Smooth muscle cell (in vitro differentiated cells): ENCODE measurements at regions not wholly inside any gene's neighbourhood (a gene's known extent, or its start where the extent isn't known, plus 50 kb on each side); places are given as distances from the start of the nearest gene placed in this dataset.
A peak's percentile ranks its signal among the peaks of the same experiment; 100 is the strongest.

Experiments
- DNase-seq: peaks from one replicate; lab custom pipeline; 2025; ENCODE audit not compliant: unreplicated experiment; lab: John Stamatoyannopoulos, UW
- H2AFZ ChIP-seq: fragments of 200-600 bp; sonication (generic); 2 replicates; pipeline ENCODE4 v1.6.0; 2016; ENCODE audit warnings: antibody characterized with exemption, low read depth, mild to moderate bottlenecking
- H3F3A ChIP-seq: fragments of 200-600 bp; sonication (generic); 2 replicates; pipeline ENCODE4 v1.6.0; 2017; ENCODE audit warnings: antibody characterized with exemption, low read depth
- H3K27ac ChIP-seq: fragments of 200-600 bp; sonication (generic); 2 replicates; pipeline ENCODE4 v1.5.1; 2016; ENCODE audit warnings: low read depth, mild to moderate bottlenecking
- H3K27me3 ChIP-seq: fragments of 200-600 bp; sonication (generic); 2 replicates; pipeline ENCODE4 v1.6.1; 2016; ENCODE audit warnings: low read depth, mild to moderate bottlenecking
- H3K36me3 ChIP-seq: fragments of 200-600 bp; sonication (generic); 2 replicates; pipeline ENCODE4 v1.5.1; 2016; ENCODE audit warnings: low read depth
- H3K4me1 ChIP-seq: fragments of 200-600 bp; sonication (generic); 2 replicates; pipeline ENCODE4 v1.5.1; 2016; ENCODE audit warnings: low read depth
- H3K4me2 ChIP-seq: fragments of 200-600 bp; sonication (generic); 2 replicates; pipeline ENCODE4 v1.6.0; 2016; ENCODE audit warnings: mild to moderate bottlenecking
- H3K4me3 ChIP-seq: fragments of 200-600 bp; sonication (generic); 2 replicates; pipeline ENCODE4 v1.5.1; 2016; ENCODE audit warnings: mild to moderate bottlenecking
- H3K79me2 ChIP-seq: fragments of 200-600 bp; sonication (generic); 2 replicates; pipeline ENCODE4 v1.6.0; 2016; ENCODE audit warnings: low read depth, mild to moderate bottlenecking
- H3K9ac ChIP-seq: fragments of 200-600 bp; sonication (generic); 2 replicates; pipeline ENCODE4 v1.6.0; 2016; ENCODE audit warnings: low read depth
- H3K9me3 ChIP-seq: fragments of 200-600 bp; sonication (generic); replicated peaks from 2 replicates; pipeline ENCODE4 v1.5.1; 2016; ENCODE audit warnings: low read depth
- H4K20me1 ChIP-seq: fragments of 200-600 bp; sonication (generic); 2 replicates; pipeline ENCODE4 v1.6.0; 2016; ENCODE audit warnings: low read depth
- WGBS: methylation state at CpG from one replicate; pipeline ENCODE4 v1.1.7; 2016; ENCODE audit warnings: low lambda C conversion rate; 5-methylcytosine and 5-hydroxymethylcytosine counted together
- TF ChIP-seq, protein P1 (sequence below): fragments of 200-600 bp; sonication (generic); IDR thresholded peaks from 2 replicates; pipeline ENCODE4 v1.5.1; 2017; ENCODE audit warnings: borderline replicate concordance, mild to moderate bottlenecking, antibody characterized with exemption; ENCODE audit not compliant: insufficient read depth, poor library complexity, severe bottlenecking

DNA sequence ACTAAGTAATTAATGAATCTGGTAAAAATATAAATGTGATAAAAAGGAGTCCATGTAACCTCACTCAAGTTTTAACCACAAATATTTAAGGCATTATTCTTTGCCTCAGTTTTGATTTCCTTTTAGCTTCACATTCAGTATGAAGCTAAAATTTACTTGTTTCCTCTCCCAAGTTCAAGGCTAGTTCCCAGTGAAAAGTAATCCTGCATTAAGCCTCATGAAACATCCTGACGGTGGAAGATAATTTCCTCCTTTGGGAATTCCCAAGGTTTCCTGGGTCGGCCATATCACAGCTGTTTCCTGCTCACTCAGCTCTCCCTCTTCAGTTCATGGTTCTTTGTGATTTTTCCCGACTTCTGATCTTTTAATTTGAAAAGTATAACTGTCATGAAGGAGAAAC, 1256.8 kb upstream of the FLRT2 start:
- H3K4me3 ChIP-seq, result no peak overlapping the region
- H2AFZ ChIP-seq, result peak overlapping the region; percentile 23
- no peaks in the 10 kb centered on the region for H3K4me1 ChIP-seq
- no peak for DNase-seq
- peak overlapping the region; percentile 10 for H3K4me2 ChIP-seq
- no peak overlapping the region for H3K27ac ChIP-seq
- no peaks in the 10 kb centered on the region for H3F3A ChIP-seq
- H3K36me3 ChIP-seq, result no peaks in the 10 kb centered on the region
- H3K79me2 ChIP-seq, result no peaks in the 10 kb centered on the region
- no peaks in the 10 kb centered on the region for H4K20me1 ChIP-seq
- H3K9me3 ChIP-seq, result no peaks in the 10 kb centered on the region
- no peaks in the 10 kb centered on the region for H3K27me3 ChIP-seq
- 38% methylated on average over 3 of the region's 3 CpGs for WGBS
- TF ChIP-seq, protein P1, sequence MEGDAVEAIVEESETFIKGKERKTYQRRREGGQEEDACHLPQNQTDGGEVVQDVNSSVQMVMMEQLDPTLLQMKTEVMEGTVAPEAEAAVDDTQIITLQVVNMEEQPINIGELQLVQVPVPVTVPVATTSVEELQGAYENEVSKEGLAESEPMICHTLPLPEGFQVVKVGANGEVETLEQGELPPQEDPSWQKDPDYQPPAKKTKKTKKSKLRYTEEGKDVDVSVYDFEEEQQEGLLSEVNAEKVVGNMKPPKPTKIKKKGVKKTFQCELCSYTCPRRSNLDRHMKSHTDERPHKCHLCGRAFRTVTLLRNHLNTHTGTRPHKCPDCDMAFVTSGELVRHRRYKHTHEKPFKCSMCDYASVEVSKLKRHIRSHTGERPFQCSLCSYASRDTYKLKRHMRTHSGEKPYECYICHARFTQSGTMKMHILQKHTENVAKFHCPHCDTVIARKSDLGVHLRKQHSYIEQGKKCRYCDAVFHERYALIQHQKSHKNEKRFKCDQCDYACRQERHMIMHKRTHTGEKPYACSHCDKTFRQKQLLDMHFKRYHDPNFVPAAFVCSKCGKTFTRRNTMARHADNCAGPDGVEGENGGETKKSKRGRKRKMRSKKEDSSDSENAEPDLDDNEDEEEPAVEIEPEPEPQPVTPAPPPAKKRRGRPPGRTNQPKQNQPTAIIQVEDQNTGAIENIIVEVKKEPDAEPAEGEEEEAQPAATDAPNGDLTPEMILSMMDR, result no peak
- H3K9ac ChIP-seq, result no peak overlapping the region

DNA sequence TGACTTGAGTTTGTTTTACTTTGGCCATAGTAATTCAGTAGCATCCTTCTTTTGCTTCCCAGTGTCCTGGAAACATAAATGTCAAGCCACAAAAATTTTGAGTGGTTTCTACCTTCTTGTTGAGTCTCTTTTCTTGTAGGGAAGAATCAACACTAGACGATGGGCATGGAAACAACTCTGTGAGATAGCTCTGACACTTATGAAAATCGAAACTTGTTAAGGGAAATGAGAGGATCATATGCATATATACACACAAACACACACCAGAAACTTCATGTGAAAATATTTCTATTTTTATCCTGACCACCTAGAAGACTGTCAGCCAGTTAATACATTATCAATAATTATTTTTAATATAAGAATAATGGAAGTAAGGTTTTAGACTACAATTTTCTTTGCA, 1247.3 kb upstream of the FLRT2 start:
- Histone ChIP-seq H3K9me3 (no peaks in the 10 kb centered on the region), H3K27me3 (no peaks in the 10 kb centered on the region), H3F3A (no peaks in the 10 kb centered on the region), H3K27ac (no peak overlapping the region), H4K20me1 (no peaks in the 10 kb centered on the region), H3K36me3 (no peaks in the 10 kb centered on the region), H2AFZ (no peak overlapping the region), H3K4me3 (no peak overlapping the region), H3K4me2 (no peak overlapping the region), H3K79me2 (no peaks in the 10 kb centered on the region), H3K4me1 (no peaks in the 10 kb centered on the region), H3K9ac (no peak overlapping the region)
- WGBS, result 87% methylated on average over 2 of the region's 2 CpGs
- DNase-seq, result no peak
- TF ChIP-seq, protein P1, result no peak

DNA sequence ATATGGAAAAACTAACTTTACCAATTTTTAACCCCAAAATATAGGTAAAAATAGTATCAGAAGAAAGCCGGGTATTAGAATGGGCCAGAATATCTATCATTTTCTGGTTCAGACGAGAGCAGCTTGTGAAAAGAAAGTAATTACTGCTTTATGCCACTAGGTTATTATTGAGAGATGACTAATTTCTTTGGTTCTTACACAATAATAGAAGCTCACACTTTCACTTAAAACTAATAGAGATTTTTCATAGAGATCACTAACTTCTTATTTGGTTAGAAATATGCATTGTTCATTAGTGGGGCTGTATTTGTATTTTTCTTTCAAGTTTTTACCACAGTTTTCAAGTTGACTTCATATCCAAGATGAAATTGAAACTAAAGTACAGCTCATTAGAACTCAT, 1241.2 kb upstream of the FLRT2 start:
- H3K27me3 ChIP-seq, result no peaks in the 10 kb centered on the region
- no peaks in the 10 kb centered on the region for H3K4me1 ChIP-seq
- TF ChIP-seq, protein P1, result peak; percentile 8
- H3K79me2 ChIP-seq, result no peaks in the 10 kb centered on the region
- H3K9me3 ChIP-seq, result no peaks in the 10 kb centered on the region
- DNase-seq, result no peak
- WGBS, result 83% methylated on average over 2 of the region's 2 CpGs
- no peak overlapping the region for H3K4me2 ChIP-seq
- H4K20me1 ChIP-seq, result no peaks in the 10 kb centered on the region
- no peak overlapping the region for H3K4me3 ChIP-seq
- H3K27ac ChIP-seq, result no peak overlapping the region
- H3K9ac ChIP-seq, result no peak overlapping the region
- no peak overlapping the region for H2AFZ ChIP-seq
- no peaks in the 10 kb centered on the region for H3F3A ChIP-seq
- H3K36me3 ChIP-seq, result no peaks in the 10 kb centered on the region

DNA sequence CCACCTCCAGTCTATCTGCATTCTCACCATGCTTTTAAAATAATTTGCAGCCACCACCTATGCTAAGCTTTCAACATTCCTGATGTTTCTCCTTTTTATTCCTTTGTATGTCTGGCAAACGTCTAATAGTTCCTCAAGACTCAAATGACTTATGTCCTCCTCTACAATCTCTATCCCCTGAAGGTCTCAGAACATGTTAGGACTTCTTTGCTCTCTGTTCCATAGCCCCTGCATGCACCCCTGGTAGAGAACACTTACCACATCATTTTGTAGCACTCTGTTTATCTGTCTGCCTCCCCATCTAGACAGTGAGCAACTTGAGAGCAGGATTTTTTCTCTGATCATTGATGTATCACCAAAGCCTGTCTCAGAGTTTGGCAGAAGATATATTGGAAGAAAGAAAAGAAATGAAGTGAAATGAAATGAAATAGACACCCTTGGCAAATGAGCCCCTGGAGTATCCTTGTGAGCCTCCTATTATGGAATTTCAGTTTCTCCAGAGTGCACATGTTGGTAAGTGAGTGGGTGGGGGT, 1231.2 kb upstream of the FLRT2 start:
- Histone ChIP-seq H3K4me2 (no peak overlapping the region), H3K4me3 (no peak overlapping the region), H3K27me3 (no peaks in the 10 kb centered on the region), H3K4me1 (no peaks in the 10 kb centered on the region), H3K9me3 (no peaks in the 10 kb centered on the region), H3K79me2 (no peaks in the 10 kb centered on the region), H3K9ac (no peak overlapping the region), H3F3A (no peaks in the 10 kb centered on the region), H3K36me3 (no peaks in the 10 kb centered on the region), H3K27ac (no peak overlapping the region), H2AFZ (no peak overlapping the region), H4K20me1 (no peaks in the 10 kb centered on the region)
- 50% methylated on average over 1 of the region's 1 CpG for WGBS
- TF ChIP-seq, protein P1, result no peak
- DNase-seq, result no peak
